B cell (primary cell): ENCODE measurements at regions not wholly inside any gene's neighbourhood (a gene's known extent, or its start where the extent isn't known, plus 50 kb on each side); places are given as distances from the start of the nearest gene placed in this dataset.

ENCODE experiments used
- ATAC-seq: fragments of 200-7000 bp; cut with Tn5 transposase; one replicate; pipeline ENCODE4 v1.10.0; 2021; ENCODE audit warnings: low read depth, mild to moderate bottlenecking, moderate number of reproducible peaks, moderate library complexity
- CTCF ChIA-PET: fragments of 350-600 bp; sonication (Branson Sonifier 250); formaldehyde crosslinking; loops from one replicate; lab custom pipeline; 2021; ENCODE audit warnings: antibody characterized with exemption, inconsistent platforms; lab: Charles Lee
- POLR2A ChIA-PET: fragments of 350-600 bp; sonication (Branson Sonifier 250); formaldehyde crosslinking; loops from one replicate; lab custom pipeline; 2021; ENCODE audit warnings: antibody characterized with exemption; lab: Charles Lee
- DNase-seq: peaks from one replicate; pipeline ENCODE4 v3.0.0; 2013
- H2AFZ ChIP-seq: 2 replicates; pipeline ENCODE4 v1.6.1; 2012; ENCODE audit warnings: mild to moderate bottlenecking, low read depth, low read length; ENCODE audit not compliant: insufficient read depth, poor library complexity, severe bottlenecking
- H3K27ac ChIP-seq, 2 donors: 1 replicate in 1 of 2; 2 replicates in 1 of 2; pipeline ENCODE4 v1.5.1; 2012 to 2013; ENCODE audit warnings: low read length in 2 of 2, mild to moderate bottlenecking in 2 of 2, moderate library complexity in 1 of 2
- H3K27me3 ChIP-seq, 4 experiments: fragments of 200-600 bp in 1 of 4; sonication (generic) in 1 of 4; replicated peaks in 1 of 4; 1 replicate in 2 of 4; 2 replicates in 2 of 4; pipeline versions ENCODE4 v1.6.1 to v1.7.0; 2013 to 2016; ENCODE audit warnings: low read length in 3 of 4, mild to moderate bottlenecking in 2 of 4, mixed read lengths in 1 of 4, moderate library complexity in 1 of 4; ENCODE audit not compliant: insufficient read depth in 4 of 4, control insufficient read depth in 3 of 4; ENCODE audit errors: control extremely low read depth in 1 of 4
- H3K36me3 ChIP-seq, 2 experiments: replicated peaks in 1 of 2; 1 replicate in 1 of 2; 2 replicates in 1 of 2; pipeline versions ENCODE4 v1.6.1 to v1.7.1; 2013; ENCODE audit warnings: low read length in 1 of 2; ENCODE audit not compliant: insufficient read depth in 2 of 2, control insufficient read depth in 1 of 2; ENCODE audit errors: control extremely low read depth in 1 of 2, extremely low read depth in 1 of 2
- H3K4me1 ChIP-seq, 2 donors: fragments of 200-600 bp in 1 of 2; sonication (generic) in 1 of 2; 1 replicate in 1 of 2; 2 replicates in 1 of 2; pipeline versions ENCODE4 v1.5.1 to v1.6.1; 2013 to 2017; ENCODE audit warnings: low read length in 2 of 2; ENCODE audit not compliant: control insufficient read depth in 2 of 2, insufficient read depth in 2 of 2
- H3K4me2 ChIP-seq: replicated peaks from 2 replicates; pipeline ENCODE3; 2012; ENCODE audit warnings: mild to moderate bottlenecking, low read depth, low read length; ENCODE audit not compliant: poor library complexity, severe bottlenecking
- H3K4me3 ChIP-seq, 5 experiments: fragments of 200-600 bp in 1 of 5; sonication (generic) in 1 of 5; 1 replicate in 3 of 5; 2 replicates in 2 of 5; pipeline versions ENCODE4 v1.5.1 to v1.7.0; 2011 to 2016; ENCODE audit warnings: low read length in 4 of 5, mild to moderate bottlenecking in 4 of 5, low read depth in 2 of 5, control low read depth in 1 of 5, moderate library complexity in 1 of 5; ENCODE audit not compliant: insufficient read depth in 1 of 5; ENCODE audit errors: control extremely low read depth in 1 of 5, extremely low read depth in 1 of 5
- H3K79me2 ChIP-seq: fragments of 200-600 bp; sonication (generic); one replicate; pipeline ENCODE4 v1.6.0; 2016; ENCODE audit warnings: low read length; ENCODE audit not compliant: control insufficient read depth, insufficient read depth
- H3K9ac ChIP-seq: fragments of 200-600 bp; sonication (generic); 2 replicates; pipeline ENCODE4 v1.6.1; 2017; ENCODE audit warnings: mild to moderate bottlenecking, low read length, moderate library complexity
- H3K9me3 ChIP-seq, 3 donors: one replicate each; pipeline versions ENCODE4 v1.6.1 to v1.7.1; 2013; ENCODE audit warnings: low read length in 2 of 3; ENCODE audit not compliant: control insufficient read depth in 2 of 3, insufficient read depth in 1 of 3; ENCODE audit errors: control extremely low read depth in 1 of 3
- H4K20me1 ChIP-seq: 2 replicates; pipeline ENCODE4 v1.6.0; 2012; ENCODE audit warnings: mild to moderate bottlenecking, low read length; ENCODE audit not compliant: insufficient read depth, control insufficient read depth, poor library complexity, severe bottlenecking
- H3K27ac Mint-ChIP-seq: one replicate; pipeline ENCODE4 v1.8.0; 2021; ENCODE audit warnings: mixed read lengths
- H3K27me3 Mint-ChIP-seq: one replicate; pipeline ENCODE4 v1.8.0; 2021; ENCODE audit warnings: mixed read lengths
- H3K4me1 Mint-ChIP-seq: one replicate; pipeline ENCODE4 v1.8.0; 2021; ENCODE audit warnings: mixed read lengths
- H3K4me3 Mint-ChIP-seq: one replicate; pipeline ENCODE4 v1.8.0; 2021; ENCODE audit warnings: mixed read lengths
- H3K9me3 Mint-ChIP-seq: one replicate; pipeline ENCODE4 v1.8.0; 2022; ENCODE audit warnings: mixed read lengths; ENCODE audit not compliant: insufficient read depth
- CTCF ChIP-seq: fragments of 200-600 bp; IDR thresholded peaks from one replicate; pipeline ENCODE4 v1.8.0; 2022; ENCODE audit warnings: antibody characterized with exemption, mild to moderate bottlenecking
- EZH2 ChIP-seq: IDR thresholded peaks from 2 replicates; pipeline ENCODE4 v1.6.1; 2012; ENCODE audit warnings: borderline replicate concordance, low read depth, mild to moderate bottlenecking, moderate library complexity, low read length; ENCODE audit not compliant: insufficient read depth, poor library complexity, severe bottlenecking
- WGBS: methylation state at CpG from one replicate; pipeline ENCODE4 v1.1.5; 2013; ENCODE audit warnings: missing lambda C conversion rate; ENCODE audit not compliant: insufficient coverage; 5-methylcytosine and 5-hydroxymethylcytosine counted together
- intact Hi-C: fragments of 100-400 bp; cut with micrococcal nuclease; formaldehyde crosslinking; loops from one replicate; pipeline ENCODE4 v1.10.0; 2022

DNA sequence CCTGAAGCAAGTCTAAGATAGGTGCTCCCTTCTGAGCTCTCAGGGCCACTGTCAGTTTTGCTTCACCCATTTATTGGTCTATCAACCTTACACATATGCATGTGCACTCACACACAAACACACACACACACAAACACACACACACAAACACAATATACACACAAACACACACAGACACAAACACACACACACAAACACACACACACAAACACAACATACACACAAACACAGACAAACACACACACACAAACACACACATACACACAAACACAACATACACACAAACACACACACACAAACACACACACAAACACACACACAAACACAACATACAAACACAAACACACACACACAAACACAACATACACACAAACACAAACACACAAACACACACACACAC, 181.6 kb upstream of the KLHL29 start:
- Histone ChIP-seq H3K4me3 (no peak overlapping the region), H3K4me1 (no peaks in the 10 kb centered on the region), H3K4me2 (no peak overlapping the region), H3K27ac (no peak overlapping the region), H3K79me2 (no peaks in the 10 kb centered on the region), H4K20me1 (no peaks in the 10 kb centered on the region), H3K27me3 (no peaks in the 10 kb centered on the region), H2AFZ (no peak overlapping the region), H3K9ac (no peak overlapping the region), H3K36me3 (no peaks in the 10 kb centered on the region), H3K9me3 (peaks cover 0 to 7% (median 0%) of the 10 kb centered on the region in 3 donors)
- Mint-ChIP-seq H3K4me1 (no peaks in the 10 kb centered on the region), H3K27me3 (peaks cover 6% of the 10 kb centered on the region), H3K27ac (no peak overlapping the region), H3K4me3 (no peak overlapping the region), H3K9me3 (peaks cover 4% of the 10 kb centered on the region)
- ATAC-seq (no peak), DNase-seq (no peak)
- ChIA-PET CTCF (no interaction called here), POLR2A (no interaction called here)
- intact Hi-C loops = no loop called here
- TF ChIP-seq CTCF (no peak), EZH2 (no peak)

GRCh38 chr2:23204685-23205242, 180.2 kb upstream of the KLHL29 start:
- Mint-ChIP-seq H3K27me3 (peaks cover 11% of the 10 kb centered on the region), H3K9me3 (peaks cover 4% of the 10 kb centered on the region), H3K4me3 (no peak overlapping the region), H3K4me1 (no peaks in the 10 kb centered on the region), H3K27ac (no peak overlapping the region)
- WGBS = no CpG with 5 or more reads among the region's 1 CpG
- ChIA-PET CTCF (no interaction called here), POLR2A (no interaction called here)
- ATAC-seq = no peak
- no peak overlapping the region for H3K4me3 ChIP-seq
- H3K4me1 ChIP-seq = peaks cover 0 to 3% of the 10 kb centered on the region in 2 donors
- no peak for TF ChIP-seq CTCF
- no peak for TF ChIP-seq EZH2
- H2AFZ ChIP-seq = no peak overlapping the region
- no peaks in the 10 kb centered on the region for H3K9me3 ChIP-seq
- no peaks in the 10 kb centered on the region for H3K36me3 ChIP-seq
- no peak overlapping the region for H3K27ac ChIP-seq
- intact Hi-C loops = no loop called here
- no peak overlapping the region for H3K9ac ChIP-seq
- H3K79me2 ChIP-seq = no peaks in the 10 kb centered on the region
- DNase-seq = no peak
- no peak overlapping the region for H3K4me2 ChIP-seq
- no peaks in the 10 kb centered on the region for H4K20me1 ChIP-seq
- H3K27me3 ChIP-seq = no peaks in the 10 kb centered on the region
